ENCODE measurements at regions not wholly inside any gene's neighbourhood (a gene's known extent, or its start where the extent isn't known, plus 50 kb on each side); places are given as distances from the start of the nearest gene placed in this dataset.
"Not testable (repeated sequence)": the region's sequence is repeated elsewhere in the genome, so short reads cannot be mapped to it uniquely, and the experiment has no call there.

GRCh38 chr5:57931352-57931751, 448.7 kb upstream of the ACTBL2 start:
- no peak for DNase-seq

DNA sequence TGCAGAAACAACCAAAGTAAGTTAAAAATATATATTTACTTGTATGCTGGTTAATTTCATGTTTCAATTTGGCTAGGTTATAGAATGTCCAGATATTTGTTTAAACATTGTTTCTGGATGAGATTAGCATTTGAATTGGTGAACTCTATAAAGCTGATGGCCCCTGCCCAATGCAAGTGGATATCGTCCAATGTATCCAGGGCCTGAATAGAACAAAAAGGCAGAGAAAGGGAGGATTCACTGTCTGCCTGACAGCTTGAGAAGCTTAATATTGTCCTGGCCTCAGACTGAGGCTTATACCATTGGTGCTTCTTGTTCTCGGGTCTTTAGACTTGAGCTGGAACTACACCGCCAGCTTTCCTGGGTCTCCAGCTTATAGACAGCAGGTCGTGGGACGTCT, 446.7 kb upstream of the ACTBL2 start:
- DNase-seq: no peak

GRCh38 chr5:57923094-57923493, 440.5 kb upstream of the ACTBL2 start:
- not testable (repeated sequence) for DNase-seq

- no peak for DNase-seq
Observed at GRCh38 chr5:57917004-57917403, 434.4 kb upstream of the ACTBL2 start.

GRCh38 chr5:57915536-57915935, 432.9 kb upstream of the ACTBL2 start:
- no peak for DNase-seq

DNA sequence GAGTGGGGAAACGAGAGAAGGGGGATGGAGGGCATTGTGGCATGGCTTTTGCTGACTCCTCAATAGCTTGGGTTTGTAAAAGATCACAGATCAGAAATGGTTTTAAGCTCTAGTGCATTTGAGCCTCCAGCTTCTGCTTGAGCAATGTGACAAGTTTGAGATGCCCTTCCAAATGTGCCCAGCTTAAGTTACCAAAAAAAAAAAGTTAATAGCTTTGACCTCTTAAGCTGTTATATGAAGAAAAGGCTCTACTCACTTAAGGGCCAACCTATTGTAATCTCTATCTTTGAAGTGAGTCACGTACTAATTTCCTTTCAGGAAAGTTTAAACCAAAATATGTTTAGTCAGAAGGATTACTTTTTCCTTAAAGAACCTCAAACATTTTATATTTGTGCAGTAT, 428.8 kb upstream of the ACTBL2 start:
- no peak for DNase-seq

DNA sequence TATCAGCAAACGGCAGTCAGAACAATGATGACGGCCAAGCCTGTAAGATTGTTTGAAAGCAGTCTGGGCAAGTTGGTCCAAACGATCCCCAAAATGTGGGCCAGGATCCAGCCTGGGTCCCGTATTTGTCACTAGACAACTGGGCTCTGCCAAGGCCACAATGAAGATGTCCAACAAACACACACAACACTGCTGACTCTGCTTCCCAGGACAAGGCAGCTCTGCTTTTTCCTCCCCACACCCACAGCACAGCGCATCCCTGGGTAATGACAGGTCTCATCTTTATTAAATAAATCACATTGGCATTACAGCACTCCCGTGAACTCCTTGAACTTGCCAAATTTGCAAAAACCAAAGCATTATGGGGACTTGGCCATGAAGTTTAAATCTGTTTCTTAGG, 424.1 kb upstream of the ACTBL2 start:
- no peak for DNase-seq

DNA sequence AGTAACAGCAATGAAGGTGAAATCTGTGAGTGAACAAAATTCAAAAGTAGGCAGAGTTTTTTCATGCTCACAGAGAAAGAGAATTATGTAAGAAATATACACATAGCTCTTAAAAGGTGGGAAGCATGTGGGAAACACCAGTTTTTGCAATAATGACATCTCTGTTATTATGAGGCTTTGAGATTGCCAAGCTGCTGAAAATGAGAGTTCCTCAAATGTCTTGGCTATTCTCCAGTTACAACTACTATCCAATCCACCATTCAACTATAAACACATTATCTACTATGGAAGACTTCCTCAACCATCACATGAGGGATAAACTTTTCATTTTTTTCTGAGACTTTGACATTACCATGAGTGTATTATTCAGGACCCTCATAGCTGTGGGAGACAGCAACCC, 420.8 kb upstream of the ACTBL2 start:
- no peak for DNase-seq

- DNase-seq: no peak
Observed at GRCh38 chr5:57902095-57902494, 419.5 kb upstream of the ACTBL2 start.

DNA sequence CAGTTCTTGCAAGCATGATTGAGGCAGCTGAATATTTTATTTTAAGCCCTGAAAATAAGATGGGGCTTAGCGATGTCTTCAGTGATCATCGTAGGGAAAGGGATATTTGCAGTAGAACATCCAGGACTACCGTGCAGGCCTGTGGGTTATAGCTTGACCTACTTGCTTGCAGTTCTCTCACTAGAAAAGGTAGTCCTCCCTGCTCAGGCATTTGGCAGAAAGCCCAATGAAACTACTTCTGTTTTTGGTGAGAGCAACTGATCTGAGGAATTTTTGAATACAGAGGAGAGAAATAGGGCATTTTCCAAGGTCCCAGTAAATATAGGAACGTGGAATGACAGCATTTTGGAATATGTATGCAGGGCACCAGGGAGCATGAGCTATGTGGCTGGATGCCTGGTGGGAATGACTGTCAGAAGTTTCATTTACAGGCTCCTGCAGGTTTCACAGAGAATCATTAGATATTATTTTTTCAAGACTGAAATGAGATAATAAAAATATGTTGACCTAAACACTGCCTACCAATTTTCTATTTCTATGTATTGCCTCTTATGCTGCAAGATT, 417.9 kb upstream of the ACTBL2 start:
- DNase-seq: no peak

- no peak for DNase-seq
Observed at GRCh38 chr5:57896576-57896975, 414.0 kb upstream of the ACTBL2 start.

DNA sequence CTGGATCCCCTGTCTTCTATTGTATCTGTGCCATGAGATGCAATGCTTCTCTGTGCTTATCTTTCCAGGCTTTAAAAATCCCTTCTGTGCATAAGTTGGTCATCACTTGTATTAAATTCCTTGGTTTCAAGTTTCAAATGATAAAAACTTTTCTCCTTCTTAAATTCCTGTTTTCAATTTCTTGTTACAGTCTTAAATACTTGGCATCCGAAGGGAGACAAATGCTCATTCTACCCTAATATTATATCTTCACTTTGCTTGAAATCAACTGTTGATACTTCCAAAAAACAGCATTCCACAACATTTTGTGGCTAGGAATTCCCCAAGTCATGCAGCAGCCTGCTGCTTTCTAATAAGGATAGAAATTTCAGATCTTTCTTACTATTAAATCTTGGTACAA, 413.2 kb upstream of the ACTBL2 start:
- DNase-seq: no peak

- no peak for DNase-seq
Observed at GRCh38 chr5:57893926-57894325, 411.3 kb upstream of the ACTBL2 start.

DNA sequence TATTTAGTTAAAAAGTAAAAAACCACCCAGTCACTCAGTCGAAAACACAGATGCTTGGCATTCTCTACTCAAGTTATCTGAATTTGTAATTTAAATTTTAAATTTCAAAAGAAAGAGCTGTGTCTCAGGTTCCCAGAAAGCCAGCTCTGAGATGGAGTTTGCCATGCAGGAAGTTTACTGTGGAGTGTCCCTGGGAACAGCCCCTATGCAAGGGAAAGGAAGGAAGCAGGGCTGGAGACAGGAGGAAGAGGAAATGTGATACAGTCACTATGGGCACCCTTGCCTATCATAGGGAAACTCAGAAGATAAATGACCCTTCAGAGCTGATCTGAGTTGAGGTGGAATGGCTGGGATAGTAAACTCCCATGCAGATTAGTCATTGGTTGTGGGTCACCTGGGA, 408.8 kb upstream of the ACTBL2 start:
- no peak for DNase-seq

DNA sequence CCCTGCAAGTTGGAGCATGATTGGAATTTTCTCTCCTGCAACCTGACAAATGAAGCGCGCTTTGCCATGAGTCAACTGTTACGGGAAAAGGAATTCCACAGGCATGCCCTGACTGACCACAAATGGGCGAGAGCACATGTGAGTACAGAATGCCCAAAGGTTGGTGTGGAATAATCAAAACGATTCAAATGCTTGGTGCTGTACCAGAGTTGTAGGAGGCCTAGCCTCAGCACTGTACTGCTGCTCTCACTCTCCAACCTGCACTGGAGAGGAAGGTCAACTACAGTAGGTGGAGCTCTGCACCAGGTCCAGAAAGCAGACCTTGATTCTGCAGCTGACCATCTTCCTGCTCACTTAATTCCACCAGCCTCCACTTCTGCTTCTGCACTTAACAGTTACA, 406.9 kb upstream of the ACTBL2 start:
- DNase-seq: no peak

DNA sequence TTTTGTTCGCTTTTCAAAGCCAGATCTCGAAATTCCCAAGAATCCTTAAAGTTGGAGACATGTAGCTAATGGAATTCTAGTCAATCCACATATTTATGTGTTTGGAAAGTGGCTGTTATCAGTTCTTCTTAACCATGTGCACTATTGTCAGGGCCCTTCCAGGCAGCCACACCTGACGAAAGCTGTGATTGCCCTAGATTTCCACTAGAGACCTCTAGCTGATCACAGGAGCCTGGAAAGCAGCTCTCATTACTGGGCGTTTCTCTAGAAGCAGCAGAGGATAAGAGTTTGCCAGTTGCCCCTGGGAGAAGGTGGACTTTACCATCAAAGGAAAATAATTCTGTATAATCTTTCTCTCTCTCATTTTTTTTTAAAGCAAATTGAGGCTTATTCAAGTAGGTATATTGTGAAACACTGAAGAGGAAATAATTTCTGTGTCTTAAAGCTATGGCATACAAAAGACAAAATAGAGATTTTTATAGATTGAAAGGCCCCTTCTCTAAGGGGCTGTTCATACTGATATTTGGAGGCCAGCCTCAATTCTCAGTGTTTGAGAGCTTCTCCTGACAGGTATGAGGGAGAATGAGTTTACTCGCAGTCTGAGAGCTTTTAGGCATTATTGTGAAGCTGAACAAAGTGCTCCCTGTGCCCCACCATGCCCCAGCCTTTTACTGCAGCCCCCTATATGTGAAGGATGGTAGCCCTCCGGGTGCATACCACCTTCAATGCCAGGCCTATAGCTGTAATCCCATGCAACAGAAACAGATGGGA, 405.4 kb upstream of the ACTBL2 start:
- DNase-seq: no peak

- DNase-seq: no peak
Observed at GRCh38 chr5:57884346-57885102, 401.9 kb upstream of the ACTBL2 start.

- no peak for DNase-seq
Observed at GRCh38 chr5:57880216-57880615, 397.6 kb upstream of the ACTBL2 start.

DNA sequence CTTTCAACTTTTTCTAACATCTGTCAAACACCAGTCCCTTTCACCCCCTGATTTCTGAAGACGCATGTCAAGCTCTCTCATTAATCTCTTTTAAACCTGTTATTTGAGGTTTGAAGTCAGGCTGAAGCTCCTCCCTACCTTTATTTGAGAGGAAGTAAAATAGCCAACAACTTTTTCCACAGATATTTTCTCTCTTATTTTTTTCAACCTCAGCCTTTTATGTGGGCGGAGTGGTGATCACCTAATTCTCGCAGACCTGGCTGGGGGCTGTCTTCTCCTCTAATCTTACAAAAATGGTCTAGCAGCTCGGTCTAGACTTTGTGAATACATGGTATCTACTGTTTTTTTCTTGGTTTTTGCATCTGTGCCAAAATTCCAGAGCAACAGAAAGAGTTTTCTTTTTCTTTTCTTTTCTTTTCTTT, 395.7 kb upstream of the ACTBL2 start:
- DNase-seq: no peak

GRCh38 chr5:57871496-57871895, 388.9 kb upstream of the ACTBL2 start:
- DNase-seq: no peak

DNA sequence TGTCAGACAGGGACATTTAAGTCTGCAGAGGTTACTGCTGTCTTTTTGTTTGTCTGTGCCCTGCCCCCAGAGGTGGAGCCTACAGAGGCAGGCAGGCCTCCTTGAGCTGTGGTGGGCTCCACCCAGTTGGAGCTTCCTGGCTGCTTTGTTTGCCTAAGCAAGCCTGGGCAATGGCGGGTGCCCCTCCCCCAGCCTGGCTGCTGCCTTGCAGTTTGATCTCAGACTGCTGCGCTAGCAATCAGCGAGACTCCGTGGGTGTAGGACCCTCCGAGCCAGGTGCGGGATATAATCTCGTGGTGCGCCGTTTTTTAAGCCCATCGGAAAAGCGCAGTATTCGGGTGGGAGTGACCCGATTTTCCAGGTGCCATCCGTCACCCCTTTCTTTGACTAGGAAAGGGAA, 387.7 kb upstream of the ACTBL2 start:
- DNase-seq: not testable (repeated sequence)

DNA sequence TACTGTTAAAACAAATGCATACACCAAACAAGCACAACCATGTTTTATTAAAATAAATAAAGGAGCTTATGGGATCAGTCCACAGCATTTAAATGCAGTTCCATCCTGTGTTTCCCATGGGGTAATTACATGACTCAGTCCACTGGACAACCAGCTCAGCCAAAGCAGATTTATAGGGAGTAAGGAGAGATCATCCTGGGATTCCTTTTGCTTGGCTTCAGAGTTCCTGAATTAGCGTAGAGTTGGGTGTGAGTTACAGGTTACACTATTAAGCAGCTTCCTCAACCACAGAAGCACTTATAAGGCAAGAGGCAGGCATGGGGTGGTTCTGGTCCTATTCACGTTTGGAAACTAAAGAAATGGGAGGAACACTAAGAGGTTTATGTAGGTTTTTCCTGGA, 381.1 kb upstream of the ACTBL2 start:
- no peak for DNase-seq

- no peak for DNase-seq
Observed at GRCh38 chr5:57862942-57863341, 380.3 kb upstream of the ACTBL2 start.

DNA sequence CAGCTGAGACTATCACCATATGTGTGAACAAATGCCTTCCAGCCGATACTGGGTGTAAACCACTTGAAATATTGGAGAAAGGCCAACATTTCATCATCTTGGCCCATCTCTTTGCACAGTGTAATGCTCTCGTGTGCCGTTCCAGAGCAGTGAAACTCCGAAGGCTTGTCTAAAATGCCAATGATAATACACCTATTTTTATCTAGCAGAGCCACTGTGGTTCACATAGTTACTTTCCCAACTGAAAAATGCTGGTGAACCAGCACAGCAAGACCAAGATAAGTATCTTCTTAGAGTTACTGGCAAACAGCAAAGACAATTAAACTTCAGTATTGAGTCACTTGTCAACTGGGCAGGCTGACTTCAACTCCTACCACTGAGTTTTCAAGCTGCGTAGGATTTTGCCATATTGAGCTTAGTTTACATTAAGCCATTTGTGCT, 379.9 kb upstream of the ACTBL2 start:
- no peak for DNase-seq

Measured in inflammatory macrophage treated with lipopolysaccharide for 4 hours (primary cell).